ENCODE measurements at regions not wholly inside any gene's neighbourhood (a gene's known extent, or its start where the extent isn't known, plus 50 kb on each side); places are given as distances from the start of the nearest gene placed in this dataset.
A peak's percentile ranks its signal among the peaks of the same experiment; 100 is the strongest.

DNA sequence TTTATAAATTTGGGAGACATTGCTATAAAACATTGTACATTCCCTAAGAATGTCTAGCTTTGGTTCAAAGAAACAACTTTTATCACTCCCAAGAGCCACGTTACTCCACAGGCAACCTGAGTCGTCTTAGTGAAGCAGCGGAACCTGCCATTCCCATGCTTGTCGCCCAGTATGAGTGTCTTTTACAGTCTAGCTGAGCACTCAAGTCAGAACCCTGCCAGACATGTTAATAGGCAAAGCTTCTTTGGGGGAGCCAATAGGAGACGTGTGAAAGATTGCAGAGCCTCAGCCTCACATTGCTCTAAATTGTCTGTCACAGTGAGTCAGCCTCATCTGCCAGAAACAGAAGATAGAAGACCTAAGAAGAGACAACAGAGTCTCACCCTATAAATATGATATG is 541.6 kb upstream of the FLRT2 start:
- H3K36me3 ChIP-seq, result no peaks in the 10 kb centered on the region
- H3K27me3 ChIP-seq, result no peaks in the 10 kb centered on the region
- DNase-seq (no peak), ATAC-seq (ENCODE audit: low FRiP score in 2 of 2) (no peak)
- WGBS, 2 donors, result 89 to 96% methylated on average over 5 of the region's 5 CpGs
- no peak overlapping the region for H3K4me3 ChIP-seq
- TF ChIP-seq EP300 (IDR thresholded peaks at IDR 0.05) (no peak), POLR2AphosphoS5 (IDR thresholded peaks at IDR 0.05) (no peak), POLR2A (IDR thresholded peaks at IDR 0.05) (no peak)
- TF ChIP-seq, protein P1, sequence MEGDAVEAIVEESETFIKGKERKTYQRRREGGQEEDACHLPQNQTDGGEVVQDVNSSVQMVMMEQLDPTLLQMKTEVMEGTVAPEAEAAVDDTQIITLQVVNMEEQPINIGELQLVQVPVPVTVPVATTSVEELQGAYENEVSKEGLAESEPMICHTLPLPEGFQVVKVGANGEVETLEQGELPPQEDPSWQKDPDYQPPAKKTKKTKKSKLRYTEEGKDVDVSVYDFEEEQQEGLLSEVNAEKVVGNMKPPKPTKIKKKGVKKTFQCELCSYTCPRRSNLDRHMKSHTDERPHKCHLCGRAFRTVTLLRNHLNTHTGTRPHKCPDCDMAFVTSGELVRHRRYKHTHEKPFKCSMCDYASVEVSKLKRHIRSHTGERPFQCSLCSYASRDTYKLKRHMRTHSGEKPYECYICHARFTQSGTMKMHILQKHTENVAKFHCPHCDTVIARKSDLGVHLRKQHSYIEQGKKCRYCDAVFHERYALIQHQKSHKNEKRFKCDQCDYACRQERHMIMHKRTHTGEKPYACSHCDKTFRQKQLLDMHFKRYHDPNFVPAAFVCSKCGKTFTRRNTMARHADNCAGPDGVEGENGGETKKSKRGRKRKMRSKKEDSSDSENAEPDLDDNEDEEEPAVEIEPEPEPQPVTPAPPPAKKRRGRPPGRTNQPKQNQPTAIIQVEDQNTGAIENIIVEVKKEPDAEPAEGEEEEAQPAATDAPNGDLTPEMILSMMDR (IDR thresholded peaks at IDR 0.05), result no peak
- H3K27ac ChIP-seq, result no peak overlapping the region
- H3K4me1 ChIP-seq, result no peaks in the 10 kb centered on the region
- H3K9me3 ChIP-seq, result no peaks in the 10 kb centered on the region

DNA sequence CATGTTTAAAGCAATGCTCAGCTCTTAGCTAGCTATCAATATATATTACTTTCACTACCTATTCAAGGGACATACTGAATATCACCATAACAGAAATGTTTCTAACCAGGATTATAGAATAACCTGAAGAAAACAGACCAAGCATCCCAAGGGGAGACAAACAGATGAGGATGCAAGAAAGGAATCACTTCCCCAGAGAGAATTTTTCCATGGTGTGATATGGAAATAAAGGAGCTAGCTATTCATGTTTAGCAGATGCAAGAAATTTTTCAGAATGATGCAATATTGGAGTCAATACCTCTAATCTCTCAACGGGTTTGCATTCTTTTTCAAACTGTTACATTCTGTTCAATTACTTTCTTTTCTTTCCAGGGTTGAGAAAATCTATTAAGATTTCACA is 538.9 kb upstream of the FLRT2 start:
- no peak overlapping the region for H3K4me3 ChIP-seq
- peak in 1 of 2 donors; percentile 8 for ATAC-seq (ENCODE audit: low FRiP score in 2 of 2)
- 48 to 60% methylated on average over 1 of the region's 1 CpG for WGBS, 2 donors
- H3K27ac ChIP-seq, result no peak overlapping the region
- no peaks in the 10 kb centered on the region for H3K36me3 ChIP-seq
- no peaks in the 10 kb centered on the region for H3K4me1 ChIP-seq
- H3K27me3 ChIP-seq, result no peaks in the 10 kb centered on the region
- H3K9me3 ChIP-seq, result no peaks in the 10 kb centered on the region
- TF ChIP-seq POLR2AphosphoS5 (IDR thresholded peaks at IDR 0.05) (no peak), EP300 (IDR thresholded peaks at IDR 0.05) (no peak), POLR2A (IDR thresholded peaks at IDR 0.05) (no peak)
- TF ChIP-seq, protein P1 (IDR thresholded peaks at IDR 0.05), result no peak
- no peak for DNase-seq

DNA sequence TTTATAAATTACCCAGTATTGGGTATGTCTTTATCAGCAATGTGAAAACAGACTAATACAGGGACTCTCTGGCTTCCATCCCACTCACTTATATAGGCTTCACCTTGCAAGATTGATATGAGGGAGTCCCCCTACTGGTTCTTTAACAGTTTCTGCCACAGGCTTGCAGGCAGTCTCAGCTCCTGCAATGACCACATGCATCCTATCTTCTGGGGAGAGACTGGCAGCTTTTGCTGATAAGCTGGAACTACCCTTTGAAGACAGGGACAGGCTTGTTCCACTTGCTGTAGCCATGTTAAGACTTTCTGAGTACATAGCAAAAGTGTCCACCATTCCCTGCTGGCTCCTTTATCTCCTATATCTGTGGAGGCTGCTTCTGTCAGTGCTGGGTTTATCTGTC is 531.7 kb upstream of the FLRT2 start:
- TF ChIP-seq EP300 (IDR thresholded peaks at IDR 0.05) (no peak), POLR2AphosphoS5 (IDR thresholded peaks at IDR 0.05) (no peak), POLR2A (IDR thresholded peaks at IDR 0.05) (no peak)
- Histone ChIP-seq H3K4me3 (no peak overlapping the region), H3K4me1 (no peaks in the 10 kb centered on the region), H3K27me3 (no peaks in the 10 kb centered on the region), H3K9me3 (no peaks in the 10 kb centered on the region), H3K36me3 (no peaks in the 10 kb centered on the region), H3K27ac (no peak overlapping the region)
- ATAC-seq (ENCODE audit: low FRiP score in 2 of 2) (no peak), DNase-seq (no peak)

DNA sequence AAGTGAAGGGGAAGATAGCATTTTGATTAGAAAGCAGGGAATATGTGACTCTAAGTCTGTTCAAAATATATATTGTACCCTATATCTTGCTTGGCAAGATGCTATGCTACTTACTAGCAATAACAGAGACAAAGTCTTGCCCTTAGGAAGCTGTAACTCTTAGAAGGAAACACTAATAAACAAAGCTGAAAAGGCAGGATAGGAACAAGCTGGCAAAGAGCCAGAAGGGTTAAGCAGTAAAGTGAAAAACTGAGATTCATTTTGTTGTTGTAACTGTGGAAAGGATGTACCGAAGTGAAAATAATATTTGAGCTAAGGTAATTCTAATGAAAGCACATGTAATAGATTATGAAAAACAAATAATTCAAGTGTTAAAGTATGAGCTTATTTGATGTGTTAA is 527.1 kb upstream of the FLRT2 start:
- no peaks in the 10 kb centered on the region for H3K27me3 ChIP-seq
- TF ChIP-seq POLR2AphosphoS5 (IDR thresholded peaks at IDR 0.05) (no peak), EP300 (IDR thresholded peaks at IDR 0.05) (no peak), POLR2A (IDR thresholded peaks at IDR 0.05) (no peak)
- TF ChIP-seq, protein P1 (IDR thresholded peaks at IDR 0.05), result no peak
- no peak overlapping the region for H3K27ac ChIP-seq
- H3K36me3 ChIP-seq, result no peaks in the 10 kb centered on the region
- DNase-seq (no peak), ATAC-seq (ENCODE audit: low FRiP score in 2 of 2) (no peak)
- H3K4me3 ChIP-seq, result no peak overlapping the region
- no peaks in the 10 kb centered on the region for H3K9me3 ChIP-seq
- no peaks in the 10 kb centered on the region for H3K4me1 ChIP-seq
- 54 to 63% methylated on average over 1 of the region's 1 CpG for WGBS, 2 donors

DNA sequence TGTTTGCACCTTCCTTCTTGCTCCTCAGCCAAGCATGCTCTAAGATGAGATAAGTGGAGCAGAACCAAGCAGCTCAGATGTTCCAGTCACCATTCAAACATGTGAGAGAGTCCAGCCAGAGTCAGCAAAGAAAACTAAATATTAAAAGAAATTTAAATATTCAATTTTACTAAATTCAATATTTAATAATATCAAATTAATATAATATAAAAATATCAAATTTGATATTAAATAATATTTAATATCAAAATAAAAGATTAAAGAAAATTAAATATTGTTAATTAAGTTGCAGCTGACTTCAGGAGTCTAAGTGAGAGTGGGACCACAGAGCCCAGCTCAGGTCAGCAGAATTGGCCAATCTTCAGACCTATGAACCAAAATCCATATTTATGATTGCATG is 526.1 kb upstream of the FLRT2 start:
- Histone ChIP-seq H3K27ac (no peak overlapping the region), H3K4me1 (no peaks in the 10 kb centered on the region), H3K9me3 (no peaks in the 10 kb centered on the region), H3K27me3 (no peaks in the 10 kb centered on the region), H3K36me3 (no peaks in the 10 kb centered on the region), H3K4me3 (no peak overlapping the region)
- TF ChIP-seq POLR2A (IDR thresholded peaks at IDR 0.05) (no peak), EP300 (IDR thresholded peaks at IDR 0.05) (no peak), POLR2AphosphoS5 (IDR thresholded peaks at IDR 0.05) (no peak)
- TF ChIP-seq, protein P1 (IDR thresholded peaks at IDR 0.05), result no peak
- no peak for DNase-seq
- no peak for ATAC-seq (ENCODE audit: low FRiP score in 2 of 2)

Measured in upper lobe of left lung (tissue), 6 donors.